Inflammatory macrophage treated with lipopolysaccharide for 1 hour (primary cell): ENCODE measurements at regions not wholly inside any gene's neighbourhood (a gene's known extent, or its start where the extent isn't known, plus 50 kb on each side); places are given as distances from the start of the nearest gene placed in this dataset.

ENCODE experiments used
- DNase-seq, 2 donors: peaks; one replicate each; pipeline ENCODE4 v3.0.0-alpha.2; 2020 to 2022

- DNase-seq: no peak
Observed at GRCh38 chr16:50953290-50953689, 197.8 kb downstream of the SALL1 start.

GRCh38 chr16:50950955-50951354 lies 200.1 kb downstream of the SALL1 start:
- no peak for DNase-seq

- DNase-seq: no peak
Observed at GRCh38 chr16:50948268-50948930, 202.7 kb downstream of the SALL1 start.

GRCh38 chr16:50947826-50948225 lies 203.2 kb downstream of the SALL1 start:
- no peak for DNase-seq

- no peak for DNase-seq
Observed at GRCh38 chr16:50946606-50947005, 204.5 kb downstream of the SALL1 start.

GRCh38 chr16:50946098-50946497 lies 204.2 kb downstream of the CYLD start:
- DNase-seq: no peak

- DNase-seq: no peak
Observed at GRCh38 chr16:50945171-50945570, 203.3 kb downstream of the CYLD start.

GRCh38 chr16:50944436-50944835 lies 202.6 kb downstream of the CYLD start:
- DNase-seq: peak; percentile 15 to 45

GRCh38 chr16:50944033-50944432 lies 202.1 kb downstream of the CYLD start:
- no peak for DNase-seq

GRCh38 chr16:50942143-50942542 lies 200.3 kb downstream of the CYLD start:
- DNase-seq: no peak

- no peak for DNase-seq
Observed at GRCh38 chr16:50941681-50942080, 199.8 kb downstream of the CYLD start.

GRCh38 chr16:50940275-50940854 lies 198.5 kb downstream of the CYLD start:
- no peak for DNase-seq

- DNase-seq: no peak
Observed at GRCh38 chr16:50939356-50939755, 197.5 kb downstream of the CYLD start.

GRCh38 chr16:50938932-50939331 lies 197.0 kb downstream of the CYLD start:
- DNase-seq: no peak

- DNase-seq: no peak
Observed at GRCh38 chr16:50933262-50933661, 191.4 kb downstream of the CYLD start.

GRCh38 chr16:50932348-50932935 lies 190.6 kb downstream of the CYLD start:
- peak in 1 of 2 donors; percentile 5 for DNase-seq

- DNase-seq: no peak
Observed at GRCh38 chr16:50928065-50928464, 186.2 kb downstream of the CYLD start.

- DNase-seq: no peak
Observed at GRCh38 chr16:50925758-50926357, 184.0 kb downstream of the CYLD start.

- DNase-seq: no peak
Observed at GRCh38 chr16:50924759-50925545, 183.1 kb downstream of the CYLD start.

- DNase-seq: no peak
Observed at GRCh38 chr16:50917950-50918703, 176.2 kb downstream of the CYLD start.

GRCh38 chr16:50916040-50916439 lies 174.2 kb downstream of the CYLD start:
- DNase-seq: no peak

- DNase-seq: no peak
Observed at GRCh38 chr16:50915120-50915519, 173.2 kb downstream of the CYLD start.

- DNase-seq: no peak
Observed at GRCh38 chr16:50910736-50911100, 168.8 kb downstream of the CYLD start.
